GM23338 (cell line): ENCODE measurements at regions not wholly inside any gene's neighbourhood (a gene's known extent, or its start where the extent isn't known, plus 50 kb on each side); places are given as distances from the start of the nearest gene placed in this dataset.

Experiments
- ATAC-seq: fragments of 200-7000 bp; cut with Tn5 transposase; 3 replicates; pipeline ENCODE4 v1.9.1; 2020
- DNase-seq: peaks from one replicate; pipeline ENCODE4 v3.0.0-alpha.2; 2015; ENCODE audit warnings: low spot score
- H2AFZ ChIP-seq: fragments of 200-600 bp; sonication (generic); 2 replicates; pipeline ENCODE4 v1.8.0; 2016; ENCODE audit warnings: antibody characterized with exemption, mild to moderate bottlenecking, moderate library complexity
- H3F3A ChIP-seq: fragments of 200-600 bp; sonication (generic); replicated peaks from 2 replicates; pipeline ENCODE4 v1.8.0; 2017; ENCODE audit warnings: antibody characterized with exemption, mixed run types, low read depth
- H3K27ac ChIP-seq: fragments of 200-600 bp; sonication (generic); 2 replicates; pipeline ENCODE4 v1.6.1; 2016; ENCODE audit warnings: low read depth
- H3K27me3 ChIP-seq: fragments of 200-600 bp; sonication (generic); 2 replicates; pipeline ENCODE4 v1.8.0; 2016; ENCODE audit warnings: mild to moderate bottlenecking, mixed run types, moderate library complexity; ENCODE audit not compliant: insufficient read depth
- H3K36me3 ChIP-seq: fragments of 200-600 bp; sonication (generic); 2 replicates; pipeline ENCODE4 v1.8.0; 2016; ENCODE audit warnings: mild to moderate bottlenecking; ENCODE audit not compliant: insufficient read depth
- H3K4me1 ChIP-seq: fragments of 200-600 bp; sonication (generic); 2 replicates; pipeline ENCODE4 v1.8.0; 2016; ENCODE audit warnings: mild to moderate bottlenecking, moderate library complexity; ENCODE audit not compliant: insufficient read depth
- H3K4me2 ChIP-seq: fragments of 200-600 bp; sonication (generic); 2 replicates; pipeline ENCODE4 v1.7.1; 2017; ENCODE audit warnings: mixed run types
- H3K4me3 ChIP-seq: fragments of 200-600 bp; sonication (generic); 2 replicates; pipeline ENCODE4 v1.6.1; 2016; ENCODE audit warnings: mixed run types
- H3K79me2 ChIP-seq: fragments of 200-600 bp; sonication (generic); replicated peaks from 2 replicates; pipeline ENCODE4 v1.8.0; 2017; ENCODE audit warnings: mild to moderate bottlenecking; ENCODE audit not compliant: insufficient read depth
- H3K9me2 ChIP-seq: fragments of 200-600 bp; sonication (generic); 2 replicates; pipeline ENCODE4 v1.8.0; 2017; ENCODE audit not compliant: insufficient read depth
- H4K20me1 ChIP-seq: fragments of 200-600 bp; sonication (generic); replicated peaks from 2 replicates; pipeline ENCODE4 v1.8.0; 2017; ENCODE audit warnings: mild to moderate bottlenecking; ENCODE audit not compliant: insufficient read depth
- H3K27ac Mint-ChIP-seq: 2 replicates; pipeline ENCODE4 v1.8.0; 2020; ENCODE audit warnings: inconsistent platforms, mild to moderate bottlenecking, moderate library complexity, mixed read lengths
- H3K27me3 Mint-ChIP-seq: 3 replicates; pipeline ENCODE4 v1.8.0; 2022; ENCODE audit warnings: low read depth, mild to moderate bottlenecking, moderate library complexity, mixed read lengths, inconsistent platforms; ENCODE audit not compliant: insufficient read depth, poor library complexity
- H3K36me3 Mint-ChIP-seq: 3 replicates; pipeline ENCODE4 v1.8.0; 2021; ENCODE audit warnings: low read depth, mild to moderate bottlenecking, inconsistent platforms, moderate library complexity, mixed read lengths
- H3K4me1 Mint-ChIP-seq: 3 replicates; pipeline ENCODE4 v1.8.0; 2020; ENCODE audit warnings: mild to moderate bottlenecking, inconsistent platforms, mixed read lengths
- H3K4me3 Mint-ChIP-seq: 3 replicates; pipeline ENCODE4 v1.8.0; 2021; ENCODE audit warnings: moderate library complexity, mild to moderate bottlenecking, inconsistent platforms, mixed read lengths
- H3K9me3 Mint-ChIP-seq: 3 replicates; pipeline ENCODE4 v1.8.0; 2020; ENCODE audit warnings: moderate library complexity, mild to moderate bottlenecking, inconsistent platforms, mixed read lengths
- JUNB ChIP-seq: IDR thresholded peaks from one replicate; pipeline ENCODE4 v1.6.1; 2016; ENCODE audit warnings: antibody characterized with exemption; ENCODE audit not compliant: unreplicated experiment
- POLR2AphosphoS5 ChIP-seq: IDR thresholded peaks from 2 replicates; pipeline ENCODE4 v1.6.1; 2016; ENCODE audit warnings: antibody characterized with exemption, low read depth
- STAT1 ChIP-seq: IDR thresholded peaks from one replicate; pipeline ENCODE4 v1.6.1; 2016; ENCODE audit warnings: antibody characterized with exemption; ENCODE audit not compliant: unreplicated experiment
- ZNF114 ChIP-seq: fragments of 250-450 bp; sonication (Bioruptor Pico); IDR thresholded peaks from 2 replicates; pipeline ENCODE4 v1.5.0; 2020; ENCODE audit warnings: mild to moderate bottlenecking, moderate library complexity
- ZNF331 ChIP-seq: fragments of 250-450 bp; sonication (Bioruptor Pico); IDR thresholded peaks from 2 replicates; pipeline ENCODE4 v1.5.0; 2020; ENCODE audit warnings: low read depth, mild to moderate bottlenecking, moderate library complexity
- ZNF462 ChIP-seq: fragments of 250-450 bp; sonication (Bioruptor Pico); IDR thresholded peaks from 2 replicates; pipeline ENCODE4 v1.5.0; 2020; ENCODE audit warnings: mild to moderate bottlenecking, moderate library complexity

GRCh38 chr4:173685831-173686210 is 155.8 kb upstream of the HAND2 start:
- Histone ChIP-seq H3K4me2 (no peak overlapping the region), H3F3A (no peaks in the 10 kb centered on the region), H3K27me3 (no peaks in the 10 kb centered on the region), H3K9me2 (no peaks in the 10 kb centered on the region), H3K4me1 (no peaks in the 10 kb centered on the region), H3K27ac (no peak overlapping the region), H3K79me2 (no peaks in the 10 kb centered on the region), H3K4me3 (no peak overlapping the region), H3K36me3 (no peaks in the 10 kb centered on the region), H2AFZ (no peak overlapping the region), H4K20me1 (no peaks in the 10 kb centered on the region)
- Mint-ChIP-seq H3K9me3 (no peaks in the 10 kb centered on the region), H3K4me3 (no peak overlapping the region), H3K27me3 (no peaks in the 10 kb centered on the region), H3K4me1 (no peaks in the 10 kb centered on the region), H3K36me3 (no peaks in the 10 kb centered on the region), H3K27ac (no peak overlapping the region)
- ATAC-seq (no peak), DNase-seq (no peak)
- TF ChIP-seq STAT1, result no peak
- no peak for TF ChIP-seq JUNB
- no peak for TF ChIP-seq ZNF462 (CRISPR knock-in tag)
- TF ChIP-seq POLR2AphosphoS5, result no peak
- TF ChIP-seq ZNF114 (CRISPR knock-in tag), result no peak

- no peaks in the 10 kb centered on the region for H3K4me1 ChIP-seq
- Mint-ChIP-seq H3K27me3 (no peaks in the 10 kb centered on the region), H3K27ac (no peak overlapping the region), H3K9me3 (no peaks in the 10 kb centered on the region), H3K36me3 (no peaks in the 10 kb centered on the region), H3K4me1 (no peaks in the 10 kb centered on the region), H3K4me3 (no peak overlapping the region)
- no peak overlapping the region for H2AFZ ChIP-seq
- H3K9me2 ChIP-seq, result no peaks in the 10 kb centered on the region
- H3K4me3 ChIP-seq, result no peak overlapping the region
- H3K4me2 ChIP-seq, result no peak overlapping the region
- no peaks in the 10 kb centered on the region for H4K20me1 ChIP-seq
- ATAC-seq (no peak), DNase-seq (no peak)
- H3K79me2 ChIP-seq, result no peaks in the 10 kb centered on the region
- H3K27me3 ChIP-seq, result no peaks in the 10 kb centered on the region
- H3F3A ChIP-seq, result no peaks in the 10 kb centered on the region
- no peaks in the 10 kb centered on the region for H3K36me3 ChIP-seq
- no peak overlapping the region for H3K27ac ChIP-seq
- TF ChIP-seq POLR2AphosphoS5, result no peak
- TF ChIP-seq STAT1, result no peak
- no peak for TF ChIP-seq ZNF462 (CRISPR knock-in tag)
- no peak for TF ChIP-seq ZNF331 (CRISPR knock-in tag)
- no peak for TF ChIP-seq JUNB
- no peak for TF ChIP-seq ZNF114 (CRISPR knock-in tag)
Observed at GRCh38 chr4:173685165-173685830, 155.3 kb upstream of the HAND2 start.
